ENCODE measurements at regions not wholly inside any gene's neighbourhood (a gene's known extent, or its start where the extent isn't known, plus 50 kb on each side); places are given as distances from the start of the nearest gene placed in this dataset.

DNA sequence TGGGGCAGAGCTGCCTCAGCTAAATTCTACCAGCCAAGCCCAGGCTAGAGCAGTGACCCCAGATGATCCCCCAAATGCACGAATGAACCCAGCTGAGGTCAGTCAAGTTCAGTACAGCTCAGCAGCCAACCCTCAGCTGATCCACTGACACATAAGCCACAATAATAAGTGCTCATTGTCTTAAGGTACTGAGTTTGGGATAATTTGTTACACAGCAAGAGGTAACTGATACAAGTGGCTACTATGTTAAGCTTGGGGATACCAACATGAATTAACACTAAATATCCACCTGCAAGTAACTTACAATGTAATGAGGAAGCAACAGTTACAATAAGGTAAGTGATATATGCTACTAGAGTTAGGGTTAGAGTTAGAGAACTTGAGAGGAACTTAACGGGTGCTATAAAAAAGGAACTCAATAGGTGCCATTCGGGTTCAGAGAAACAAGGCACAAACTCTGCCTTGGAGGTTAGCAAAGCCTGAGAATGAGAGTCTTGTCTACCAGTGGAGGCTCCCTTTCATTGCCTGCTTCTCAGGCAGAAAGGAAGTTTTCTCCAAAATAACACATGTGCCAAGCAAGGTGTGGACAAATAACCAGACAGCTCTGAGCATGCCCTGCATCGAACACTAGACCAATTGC lies 189.4 kb downstream of the ARL4C start:
- Histone ChIP-seq H3K36me3 (ENCODE audit: control insufficient read depth in 1 of 2, insufficient read depth in 2 of 2, low read length in 2 of 2) (no peaks in the 10 kb centered on the region), H2AFZ (ENCODE audit: low read depth, low read length, poor library complexity, severe bottlenecking) (no peak overlapping the region), H3K4me3 (replicated peaks in 1 of 2; ENCODE audit: low read depth in 1 of 2, low read length in 2 of 2) (no peak overlapping the region), H3K9me2 (ENCODE audit: insufficient read depth) (no peaks in the 10 kb centered on the region), H4K20me1 (ENCODE audit: insufficient read depth) (no peaks in the 10 kb centered on the region), H3K79me2 (ENCODE audit: insufficient read depth, low read length) (no peaks in the 10 kb centered on the region), H3K9me3 (ENCODE audit: control insufficient read depth in 1 of 2, insufficient read depth in 1 of 2, low read depth in 1 of 2, low read length in 2 of 2) (peaks cover 0 to 4% of the 10 kb centered on the region in 2 experiments; a peak in 1 of 4 replicates), H3K9ac (ENCODE audit: low read length) (no peak overlapping the region), H3K27ac (ENCODE audit: low read depth, low read length) (no peak overlapping the region), H3K4me2 (ENCODE audit: low read length) (no peak overlapping the region), H3K4me1 (ENCODE audit: control insufficient read depth in 1 of 2, insufficient read depth in 2 of 2, low read length in 2 of 2) (peaks cover 0 to under 1% of the 10 kb centered on the region in 2 experiments; a peak in 1 of 4 replicates), H3K27me3 (ENCODE audit: insufficient read depth, low read length) (no peaks in the 10 kb centered on the region)
- CTCF ChIA-PET: no interaction called here
- TF ChIP-seq SIN3A (IDR thresholded peaks at IDR 0.05; ENCODE audit: low read depth): no peak
- no peak for TF ChIP-seq EGR1 (IDR thresholded peaks at IDR 0.05; ENCODE audit: low read depth)
- TF ChIP-seq SP1 (IDR thresholded peaks at IDR 0.05; ENCODE audit: low read depth): no peak
- no peak for TF ChIP-seq TCF7L2 (IDR thresholded peaks at IDR 0.05; ENCODE audit: borderline replicate concordance, extremely low read depth, insufficient read depth, insufficient read length)
- TF ChIP-seq ZNF274 (IDR thresholded peaks at IDR 0.05; ENCODE audit: low read depth, low read length): no peak
- no peak for TF ChIP-seq FOSL1 (IDR thresholded peaks at IDR 0.05; ENCODE audit: low read depth)
- no peak for TF ChIP-seq RAD21 (IDR thresholded peaks at IDR 0.05; ENCODE audit: low read depth)
- no peak for TF ChIP-seq YY1 (IDR thresholded peaks at IDR 0.05; ENCODE audit: extremely low read depth, insufficient replicate concordance, low read depth, low read length)
- POLR2A ChIA-PET: no interaction called here
- no peak for ATAC-seq
- RAD21 ChIA-PET (ENCODE audit: low non-redundant PET in 1 of 2, low total read pairs in 2 of 2, uncharacterized antibody in 2 of 2, unreplicated experiment in 2 of 2): no interaction called here
- intact Hi-C loops (cut with micrococcal nuclease): no loop called here
- no TSS peak for BruUV-seq (replicated peaks)
- no peak for DNase-seq (ENCODE audit: low read depth, low spot score)

DNA sequence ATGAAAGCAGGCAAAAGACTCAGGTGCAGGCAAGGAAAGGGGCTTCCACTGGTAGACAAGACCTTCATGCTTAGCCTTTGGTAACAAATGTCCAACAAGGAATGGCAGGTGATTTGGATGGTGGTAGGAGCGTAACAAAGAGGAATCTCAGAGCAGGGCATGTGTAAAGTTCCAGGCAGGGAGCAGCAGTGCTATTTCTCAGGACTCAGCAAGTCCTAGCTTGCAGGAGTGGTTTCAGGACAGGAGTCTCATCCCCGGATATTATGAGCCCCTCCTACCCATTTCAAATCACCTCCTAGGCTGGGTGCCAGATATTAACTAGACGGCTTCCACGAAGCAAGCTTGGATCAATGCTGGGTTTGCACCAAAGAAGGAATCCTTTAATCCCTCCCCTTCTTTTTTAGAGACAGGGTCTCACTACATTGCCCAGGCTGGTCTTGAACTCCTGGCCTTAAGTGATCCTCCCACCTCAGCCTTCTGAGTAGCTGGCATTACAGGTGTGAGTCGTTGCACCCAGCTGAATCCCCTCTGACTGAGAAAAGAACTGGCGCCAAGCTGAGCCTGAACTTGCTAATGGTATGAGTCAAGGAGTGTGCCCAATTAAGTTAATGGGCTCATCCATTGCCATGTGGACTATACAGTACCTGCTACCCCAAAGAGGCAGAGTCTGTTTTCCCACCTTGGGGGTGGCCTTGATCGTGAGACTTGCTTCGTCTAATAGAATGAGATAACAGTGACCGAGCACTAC lies 190.3 kb downstream of the ARL4C start:
- RAD21 ChIA-PET (ENCODE audit: low non-redundant PET in 1 of 2, low total read pairs in 2 of 2, uncharacterized antibody in 2 of 2, unreplicated experiment in 2 of 2): no interaction called here
- CTCF ChIA-PET: no interaction called here
- no peaks in the 10 kb centered on the region for H3K27me3 ChIP-seq (ENCODE audit: insufficient read depth, low read length)
- DNase-seq (ENCODE audit: low read depth, low spot score): no peak
- no peaks in the 10 kb centered on the region for H4K20me1 ChIP-seq (ENCODE audit: insufficient read depth)
- TF ChIP-seq EGR1 (IDR thresholded peaks at IDR 0.05; ENCODE audit: low read depth): no peak
- no peak overlapping the region for H2AFZ ChIP-seq (ENCODE audit: low read depth, low read length, poor library complexity, severe bottlenecking)
- H3K9me3 ChIP-seq (ENCODE audit: control insufficient read depth in 1 of 2, insufficient read depth in 1 of 2, low read depth in 1 of 2, low read length in 2 of 2): peaks cover 0 to 4% of the 10 kb centered on the region in 2 experiments; a peak in 1 of 4 replicates
- peaks cover 0 to 6% of the 10 kb centered on the region in 2 experiments; a peak in 2 of 4 replicates for H3K4me1 ChIP-seq (ENCODE audit: control insufficient read depth in 1 of 2, insufficient read depth in 2 of 2, low read length in 2 of 2)
- no peak overlapping the region for H3K9ac ChIP-seq (ENCODE audit: low read length)
- H3K36me3 ChIP-seq (ENCODE audit: control insufficient read depth in 1 of 2, insufficient read depth in 2 of 2, low read length in 2 of 2): no peaks in the 10 kb centered on the region
- no peaks in the 10 kb centered on the region for H3K79me2 ChIP-seq (ENCODE audit: insufficient read depth, low read length)
- H3K4me3 ChIP-seq (replicated peaks in 1 of 2; ENCODE audit: low read depth in 1 of 2, low read length in 2 of 2): no peak overlapping the region
- POLR2A ChIA-PET: no interaction called here
- H3K4me2 ChIP-seq (ENCODE audit: low read length): no peak overlapping the region
- no peaks in the 10 kb centered on the region for H3K9me2 ChIP-seq (ENCODE audit: insufficient read depth)
- no peak for ATAC-seq
- intact Hi-C loops (cut with micrococcal nuclease): no loop called here
- no peak overlapping the region for H3K27ac ChIP-seq (ENCODE audit: low read depth, low read length)
- BruUV-seq (replicated peaks): no TSS peak

Measured in HCT116 (cell line).